ENCODE measurements at regions not wholly inside any gene's neighbourhood (a gene's known extent, or its start where the extent isn't known, plus 50 kb on each side); places are given as distances from the start of the nearest gene placed in this dataset.
"Not testable (repeated sequence)": the region's sequence is repeated elsewhere in the genome, so short reads cannot be mapped to it uniquely, and the experiment has no call there.

- Mint-ChIP-seq H3K27me3 (ENCODE audit: low read depth) (no peaks in the 10 kb centered on the region), H3K9me3 (no peaks in the 10 kb centered on the region), H3K36me3 (ENCODE audit: low read depth) (no peaks in the 10 kb centered on the region), H3K4me3 (no peak overlapping the region), H3K27ac (no peak overlapping the region), H3K4me1 (ENCODE audit: low read depth) (no peaks in the 10 kb centered on the region)
Observed at GRCh38 chr2:53033411-53033810, 734.2 kb upstream of the CHAC2 start.

- Mint-ChIP-seq H3K4me3 (no peak overlapping the region), H3K4me1 (ENCODE audit: low read depth) (no peaks in the 10 kb centered on the region), H3K36me3 (ENCODE audit: low read depth) (no peaks in the 10 kb centered on the region), H3K27ac (no peak overlapping the region), H3K27me3 (ENCODE audit: low read depth) (no peaks in the 10 kb centered on the region), H3K9me3 (no peaks in the 10 kb centered on the region)
Observed at GRCh38 chr2:53028746-53029423, 738.7 kb upstream of the CHAC2 start.

- H3K4me1 Mint-ChIP-seq (ENCODE audit: low read depth): no peaks in the 10 kb centered on the region
- H3K36me3 Mint-ChIP-seq (ENCODE audit: low read depth): no peaks in the 10 kb centered on the region
- H3K27ac Mint-ChIP-seq: no peak overlapping the region
- no peaks in the 10 kb centered on the region for H3K27me3 Mint-ChIP-seq (ENCODE audit: low read depth)
- H3K4me3 Mint-ChIP-seq: no peak overlapping the region
- no peaks in the 10 kb centered on the region for H3K9me3 Mint-ChIP-seq
Observed at GRCh38 chr2:53028225-53028624, 739.4 kb upstream of the CHAC2 start.

- H3K4me3 Mint-ChIP-seq; H3K27ac Mint-ChIP-seq; H3K9me3 Mint-ChIP-seq; H3K27me3 Mint-ChIP-seq (ENCODE audit: low read depth); H3K4me1 Mint-ChIP-seq (ENCODE audit: low read depth); H3K36me3 Mint-ChIP-seq (ENCODE audit: low read depth): not testable (repeated sequence)
Observed at GRCh38 chr2:53022248-53022647, 745.4 kb upstream of the CHAC2 start.

GRCh38 chr2:53021828-53022227 is 745.8 kb upstream of the CHAC2 start:
- Mint-ChIP-seq H3K4me1 (ENCODE audit: low read depth) (no peaks in the 10 kb centered on the region), H3K27ac (no peak overlapping the region), H3K4me3 (no peak overlapping the region), H3K9me3 (no peaks in the 10 kb centered on the region), H3K36me3 (ENCODE audit: low read depth) (no peaks in the 10 kb centered on the region), H3K27me3 (ENCODE audit: low read depth) (no peaks in the 10 kb centered on the region)

GRCh38 chr2:53021292-53021691 is 746.3 kb upstream of the CHAC2 start:
- Mint-ChIP-seq H3K36me3 (ENCODE audit: low read depth) (no peaks in the 10 kb centered on the region), H3K27ac (no peak overlapping the region), H3K9me3 (no peaks in the 10 kb centered on the region), H3K4me3 (no peak overlapping the region), H3K4me1 (ENCODE audit: low read depth) (no peaks in the 10 kb centered on the region), H3K27me3 (ENCODE audit: low read depth) (no peaks in the 10 kb centered on the region)

GRCh38 chr2:53018825-53019425 is 748.7 kb upstream of the CHAC2 start:
- H3K27me3 Mint-ChIP-seq (ENCODE audit: low read depth): no peaks in the 10 kb centered on the region
- no peaks in the 10 kb centered on the region for H3K4me1 Mint-ChIP-seq (ENCODE audit: low read depth)
- H3K36me3 Mint-ChIP-seq (ENCODE audit: low read depth): no peaks in the 10 kb centered on the region
- H3K27ac Mint-ChIP-seq: no peak overlapping the region
- H3K4me3 Mint-ChIP-seq: no peak overlapping the region
- no peaks in the 10 kb centered on the region for H3K9me3 Mint-ChIP-seq

GRCh38 chr2:53006980-53007379 is 760.6 kb upstream of the CHAC2 start:
- H3K27ac Mint-ChIP-seq: no peak overlapping the region
- H3K4me3 Mint-ChIP-seq: no peak overlapping the region
- no peaks in the 10 kb centered on the region for H3K9me3 Mint-ChIP-seq
- no peaks in the 10 kb centered on the region for H3K36me3 Mint-ChIP-seq (ENCODE audit: low read depth)
- H3K4me1 Mint-ChIP-seq (ENCODE audit: low read depth): no peaks in the 10 kb centered on the region
- no peaks in the 10 kb centered on the region for H3K27me3 Mint-ChIP-seq (ENCODE audit: low read depth)

- Mint-ChIP-seq H3K27ac (no peak overlapping the region), H3K9me3 (no peaks in the 10 kb centered on the region), H3K4me3 (no peak overlapping the region), H3K4me1 (ENCODE audit: low read depth) (no peaks in the 10 kb centered on the region), H3K27me3 (ENCODE audit: low read depth) (no peaks in the 10 kb centered on the region), H3K36me3 (ENCODE audit: low read depth) (no peaks in the 10 kb centered on the region)
Observed at GRCh38 chr2:53004413-53004812, 763.2 kb upstream of the CHAC2 start.

GRCh38 chr2:52995424-52995823 is 772.2 kb upstream of the CHAC2 start:
- Mint-ChIP-seq H3K9me3 (peaks cover 9% of the 10 kb centered on the region), H3K27ac (no peak overlapping the region), H3K36me3 (ENCODE audit: low read depth) (no peaks in the 10 kb centered on the region), H3K4me3 (no peak overlapping the region), H3K4me1 (ENCODE audit: low read depth) (no peaks in the 10 kb centered on the region), H3K27me3 (ENCODE audit: low read depth) (no peaks in the 10 kb centered on the region)

- Mint-ChIP-seq H3K9me3 (no peaks in the 10 kb centered on the region), H3K27me3 (ENCODE audit: low read depth) (no peaks in the 10 kb centered on the region), H3K36me3 (ENCODE audit: low read depth) (no peaks in the 10 kb centered on the region), H3K4me1 (ENCODE audit: low read depth) (no peaks in the 10 kb centered on the region), H3K4me3 (no peak overlapping the region), H3K27ac (no peak overlapping the region)
Observed at GRCh38 chr2:52976143-52976949, 791.3 kb upstream of the CHAC2 start.

GRCh38 chr2:52974127-52974526 is 793.5 kb upstream of the CHAC2 start:
- Mint-ChIP-seq H3K27me3 (ENCODE audit: low read depth) (no peaks in the 10 kb centered on the region), H3K36me3 (ENCODE audit: low read depth) (no peaks in the 10 kb centered on the region), H3K4me3 (no peak overlapping the region), H3K27ac (no peak overlapping the region), H3K4me1 (ENCODE audit: low read depth) (no peaks in the 10 kb centered on the region), H3K9me3 (no peaks in the 10 kb centered on the region)

- Mint-ChIP-seq H3K27ac (no peak overlapping the region), H3K9me3 (no peaks in the 10 kb centered on the region), H3K4me1 (ENCODE audit: low read depth) (no peaks in the 10 kb centered on the region), H3K36me3 (ENCODE audit: low read depth) (no peaks in the 10 kb centered on the region), H3K4me3 (no peak overlapping the region), H3K27me3 (ENCODE audit: low read depth) (no peaks in the 10 kb centered on the region)
Observed at GRCh38 chr2:52970642-52971041, 797.0 kb upstream of the CHAC2 start.

- no peak overlapping the region for H3K4me3 Mint-ChIP-seq
- H3K27ac Mint-ChIP-seq: no peak overlapping the region
- H3K27me3 Mint-ChIP-seq (ENCODE audit: low read depth): no peaks in the 10 kb centered on the region
- no peaks in the 10 kb centered on the region for H3K9me3 Mint-ChIP-seq
- no peaks in the 10 kb centered on the region for H3K36me3 Mint-ChIP-seq (ENCODE audit: low read depth)
- H3K4me1 Mint-ChIP-seq (ENCODE audit: low read depth): no peaks in the 10 kb centered on the region
Observed at GRCh38 chr2:52968043-52968442, 799.6 kb upstream of the CHAC2 start.

- Mint-ChIP-seq H3K4me1 (ENCODE audit: low read depth) (no peaks in the 10 kb centered on the region), H3K4me3 (no peak overlapping the region), H3K9me3 (peaks cover 4% of the 10 kb centered on the region), H3K36me3 (ENCODE audit: low read depth) (no peaks in the 10 kb centered on the region), H3K27ac (no peak overlapping the region), H3K27me3 (ENCODE audit: low read depth) (no peaks in the 10 kb centered on the region)
Observed at GRCh38 chr2:52964916-52965530, 802.6 kb upstream of the CHAC2 start.

Measured in T-helper 1 cell treated with Interleukin-12 subunit alpha and Interleukin-12 subunit beta and Interleukin-4 antibody, amounts not matched to agents 30 μg/mL and 1 μg/mL, for 36 hours (primary cell).